GM19023 (cell line): ENCODE measurements at regions not wholly inside any gene's neighbourhood (a gene's known extent, or its start where the extent isn't known, plus 50 kb on each side); places are given as distances from the start of the nearest gene placed in this dataset.
"Not testable (repeated sequence)": the region's sequence is repeated elsewhere in the genome, so short reads cannot be mapped to it uniquely, and the experiment has no call there.

Experiments used
- ATAC-seq: cut with Tn5 transposase; IDR thresholded peaks from one replicate; pipeline ENCODE4 v1.9.1; 2021; ENCODE audit warnings: mild to moderate bottlenecking, moderate library complexity; ENCODE audit not compliant: unreplicated experiment

GRCh38 chr3:177336873-177337450 is 139.7 kb upstream of the TBL1XR1 start:
- ATAC-seq, result no peak

GRCh38 chr3:177337541-177338331 is 140.5 kb upstream of the TBL1XR1 start:
- peak; percentile 80 for ATAC-seq

- ATAC-seq, result no peak
Measured at GRCh38 chr3:177338697-177339219, 141.5 kb upstream of the TBL1XR1 start.

- not testable (repeated sequence) for ATAC-seq
Measured at GRCh38 chr3:177339220-177339703, 142.0 kb upstream of the TBL1XR1 start.

- ATAC-seq, result no peak
Measured at GRCh38 chr3:177340243-177340830, 143.1 kb upstream of the TBL1XR1 start.

- ATAC-seq, result no peak
Measured at GRCh38 chr3:177341736-177342419, 144.6 kb upstream of the TBL1XR1 start.

- no peak for ATAC-seq
Measured at GRCh38 chr3:177343122-177343625, 145.9 kb upstream of the TBL1XR1 start.

GRCh38 chr3:177345049-177345972 is 148.0 kb upstream of the TBL1XR1 start:
- peak; percentile 71 for ATAC-seq

GRCh38 chr3:177345973-177346503 is 148.8 kb upstream of the TBL1XR1 start:
- no peak for ATAC-seq

GRCh38 chr3:177346878-177347277 is 149.6 kb upstream of the TBL1XR1 start:
- ATAC-seq, result no peak

- ATAC-seq, result no peak
Measured at GRCh38 chr3:177347611-177348010, 150.3 kb upstream of the TBL1XR1 start.

- no peak for ATAC-seq
Measured at GRCh38 chr3:177348974-177349373, 151.7 kb upstream of the TBL1XR1 start.

GRCh38 chr3:177349384-177349783 is 152.1 kb upstream of the TBL1XR1 start:
- no peak for ATAC-seq

- no peak for ATAC-seq
Measured at GRCh38 chr3:177350121-177350520, 152.8 kb upstream of the TBL1XR1 start.

- ATAC-seq, result no peak
Measured at GRCh38 chr3:177351206-177351605, 153.9 kb upstream of the TBL1XR1 start.

GRCh38 chr3:177351757-177352158 is 154.5 kb upstream of the TBL1XR1 start:
- peak; percentile 94 for ATAC-seq

- peak; percentile 3 for ATAC-seq
Measured at GRCh38 chr3:177352424-177352823, 155.1 kb upstream of the TBL1XR1 start.

- ATAC-seq, result no peak
Measured at GRCh38 chr3:177353140-177353539, 155.9 kb upstream of the TBL1XR1 start.

GRCh38 chr3:177353879-177354278 is 156.6 kb upstream of the TBL1XR1 start:
- not testable (repeated sequence) for ATAC-seq

GRCh38 chr3:177354466-177354865 is 157.2 kb upstream of the TBL1XR1 start:
- no peak for ATAC-seq
